CD14-positive monocyte (primary cell): ENCODE measurements at regions not wholly inside any gene's neighbourhood (a gene's known extent, or its start where the extent isn't known, plus 50 kb on each side); places are given as distances from the start of the nearest gene placed in this dataset.
"Not testable (repeated sequence)": the region's sequence is repeated elsewhere in the genome, so short reads cannot be mapped to it uniquely, and the experiment has no call there.

Experiments
- DNase-seq, 3 donors: peaks; one replicate each; pipeline ENCODE4 v3.0.0-alpha.2; 2011 to 2022
- H2AFZ ChIP-seq: 2 replicates; pipeline ENCODE4 v1.6.0; 2012; ENCODE audit warnings: mild to moderate bottlenecking, low read depth, low read length, inconsistent platforms; ENCODE audit not compliant: insufficient read depth, poor library complexity, severe bottlenecking
- H3K27ac ChIP-seq, 2 donors: 1 replicate in 1 of 2; 2 replicates in 1 of 2; pipeline ENCODE4 v1.5.1; 2012 to 2013; ENCODE audit warnings: low read length in 2 of 2, control low read depth in 1 of 2, inconsistent platforms in 1 of 2, low read depth in 1 of 2, mild to moderate bottlenecking in 1 of 2
- H3K27me3 ChIP-seq, 2 donors: one replicate each; pipeline versions ENCODE4 v1.6.0 to v1.6.1; 2011 to 2013; ENCODE audit warnings: low read length in 2 of 2; ENCODE audit not compliant: control insufficient read depth in 2 of 2, insufficient read depth in 2 of 2
- H3K36me3 ChIP-seq, 2 donors: replicated peaks in 1 of 2; 1 replicate in 1 of 2; 2 replicates in 1 of 2; pipeline versions ENCODE4 v1.5.1 to v1.6.1; 2012 to 2013; ENCODE audit warnings: low read length in 2 of 2, control low read depth in 1 of 2, inconsistent platforms in 1 of 2, mild to moderate bottlenecking in 1 of 2; ENCODE audit not compliant: insufficient read depth in 2 of 2, control insufficient read depth in 1 of 2
- H3K4me1 ChIP-seq, 2 donors: 1 replicate in 1 of 2; 2 replicates in 1 of 2; pipeline versions ENCODE4 v1.5.1 to v1.6.1; 2012 to 2013; ENCODE audit warnings: low read length in 2 of 2, control low read depth in 1 of 2, inconsistent platforms in 1 of 2, mild to moderate bottlenecking in 1 of 2, moderate library complexity in 1 of 2; ENCODE audit not compliant: insufficient read depth in 2 of 2, control insufficient read depth in 1 of 2
- H3K4me2 ChIP-seq: replicated peaks from 2 replicates; pipeline ENCODE3; 2012; ENCODE audit warnings: low read length, moderate library complexity, mild to moderate bottlenecking; ENCODE audit not compliant: poor library complexity, severe bottlenecking; ENCODE audit errors: extremely low read depth
- H3K4me3 ChIP-seq, 3 experiments: fragments of 200-600 bp in 1 of 3; sonication (generic) in 1 of 3; replicated peaks in 1 of 3; 1 replicate in 2 of 3; 2 replicates in 1 of 3; pipeline ENCODE4 v1.5.1; 2011 to 2013; ENCODE audit warnings: low read length in 3 of 3, mild to moderate bottlenecking in 3 of 3, control low read depth in 2 of 3, low read depth in 2 of 3, inconsistent platforms in 1 of 3, moderate library complexity in 1 of 3
- H3K79me2 ChIP-seq: 2 replicates; pipeline ENCODE4 v1.6.0; 2012; ENCODE audit warnings: mild to moderate bottlenecking, control low read depth, inconsistent platforms, low read length, moderate library complexity; ENCODE audit not compliant: insufficient read depth
- H3K9ac ChIP-seq: 2 replicates; pipeline ENCODE4 v1.6.0; 2017; ENCODE audit warnings: low read length, mild to moderate bottlenecking; ENCODE audit not compliant: insufficient read depth, poor library complexity, severe bottlenecking
- H3K9me3 ChIP-seq, 2 donors: replicated peaks in 1 of 2; 1 replicate in 1 of 2; 2 replicates in 1 of 2; pipeline versions ENCODE4 v1.5.1 to v1.6.1; 2012 to 2013; ENCODE audit warnings: low read length in 2 of 2, control low read depth in 1 of 2; ENCODE audit not compliant: control insufficient read depth in 1 of 2, insufficient read depth in 1 of 2
- H4K20me1 ChIP-seq: 2 replicates; pipeline ENCODE4 v1.6.0; 2012; ENCODE audit warnings: mild to moderate bottlenecking, low read length, control low read depth, moderate library complexity; ENCODE audit not compliant: insufficient read depth
- H3K27ac Mint-ChIP-seq, 7 donors: one replicate each; pipeline ENCODE4 v1.8.0; 2020; ENCODE audit warnings: mild to moderate bottlenecking in 7 of 7, mixed read lengths in 7 of 7, moderate library complexity in 6 of 7, inconsistent platforms in 2 of 7
- H3K27me3 Mint-ChIP-seq, 3 donors: one replicate each; pipeline ENCODE4 v1.8.0; 2021 to 2022; ENCODE audit warnings: low read depth in 3 of 3, mild to moderate bottlenecking in 3 of 3, mixed read lengths in 3 of 3, moderate library complexity in 3 of 3, inconsistent platforms in 1 of 3
- H3K36me3 Mint-ChIP-seq, 2 donors: one replicate each; pipeline ENCODE4 v1.8.0; 2020; ENCODE audit warnings: mixed read lengths in 2 of 2, inconsistent platforms in 1 of 2, mild to moderate bottlenecking in 1 of 2
- H3K4me1 Mint-ChIP-seq: one replicate; pipeline ENCODE4 v1.8.0; 2020; ENCODE audit warnings: mild to moderate bottlenecking, mixed read lengths
- H3K4me3 Mint-ChIP-seq, 2 donors: one replicate each; pipeline ENCODE4 v1.8.0; 2020; ENCODE audit warnings: mild to moderate bottlenecking in 2 of 2, mixed read lengths in 2 of 2, moderate library complexity in 1 of 2
- H3K9me3 Mint-ChIP-seq, 7 donors: one replicate each; pipeline ENCODE4 v1.8.0; 2020 to 2022; ENCODE audit warnings: mixed read lengths in 7 of 7, mild to moderate bottlenecking in 6 of 7, moderate library complexity in 6 of 7, inconsistent platforms in 2 of 7
- WGBS: methylation state at CpG from one replicate; pipeline ENCODE4 v1.1.5; 2013; ENCODE audit warnings: missing lambda C conversion rate; ENCODE audit not compliant: insufficient coverage; 5-methylcytosine and 5-hydroxymethylcytosine counted together
- intact Hi-C, 2 donors: fragments of 100-400 bp; cut with micrococcal nuclease; formaldehyde crosslinking; loops; one replicate each; pipeline versions ENCODE4 v1.15.0 to v1.15.1; 2023
- TF ChIP-seq, protein P1 (sequence below): fragments of 200-600 bp; IDR thresholded peaks from one replicate; pipeline ENCODE4 v1.8.0; 2022; ENCODE audit warnings: antibody characterized with exemption, mild to moderate bottlenecking

- no peak overlapping the region for H2AFZ ChIP-seq
- Mint-ChIP-seq H3K4me3 (no peak overlapping the region), H3K36me3 (no peaks in the 10 kb centered on the region), H3K27ac (no peak overlapping the region), H3K4me1 (no peaks in the 10 kb centered on the region), H3K27me3 (peaks cover 0 to 4% (median 0%) of the 10 kb centered on the region in 3 donors), H3K9me3 (peaks cover 0 to 6% (median 2%) of the 10 kb centered on the region in 7 donors)
- H4K20me1 ChIP-seq = no peaks in the 10 kb centered on the region
- no peak for DNase-seq
- TF ChIP-seq, protein P1, sequence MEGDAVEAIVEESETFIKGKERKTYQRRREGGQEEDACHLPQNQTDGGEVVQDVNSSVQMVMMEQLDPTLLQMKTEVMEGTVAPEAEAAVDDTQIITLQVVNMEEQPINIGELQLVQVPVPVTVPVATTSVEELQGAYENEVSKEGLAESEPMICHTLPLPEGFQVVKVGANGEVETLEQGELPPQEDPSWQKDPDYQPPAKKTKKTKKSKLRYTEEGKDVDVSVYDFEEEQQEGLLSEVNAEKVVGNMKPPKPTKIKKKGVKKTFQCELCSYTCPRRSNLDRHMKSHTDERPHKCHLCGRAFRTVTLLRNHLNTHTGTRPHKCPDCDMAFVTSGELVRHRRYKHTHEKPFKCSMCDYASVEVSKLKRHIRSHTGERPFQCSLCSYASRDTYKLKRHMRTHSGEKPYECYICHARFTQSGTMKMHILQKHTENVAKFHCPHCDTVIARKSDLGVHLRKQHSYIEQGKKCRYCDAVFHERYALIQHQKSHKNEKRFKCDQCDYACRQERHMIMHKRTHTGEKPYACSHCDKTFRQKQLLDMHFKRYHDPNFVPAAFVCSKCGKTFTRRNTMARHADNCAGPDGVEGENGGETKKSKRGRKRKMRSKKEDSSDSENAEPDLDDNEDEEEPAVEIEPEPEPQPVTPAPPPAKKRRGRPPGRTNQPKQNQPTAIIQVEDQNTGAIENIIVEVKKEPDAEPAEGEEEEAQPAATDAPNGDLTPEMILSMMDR = no peak
- H3K27me3 ChIP-seq = no peaks in the 10 kb centered on the region
- intact Hi-C loops = no loop called here
- no peak overlapping the region for H3K9ac ChIP-seq
- 100% methylated on average over 3 of the region's 4 CpGs for WGBS
- H3K4me2 ChIP-seq = no peak overlapping the region
- H3K4me1 ChIP-seq = no peaks in the 10 kb centered on the region
- no peaks in the 10 kb centered on the region for H3K9me3 ChIP-seq
- no peak overlapping the region for H3K27ac ChIP-seq
- H3K4me3 ChIP-seq = no peak overlapping the region
- no peaks in the 10 kb centered on the region for H3K79me2 ChIP-seq
- no peaks in the 10 kb centered on the region for H3K36me3 ChIP-seq
These were observed 234.7 kb downstream of the TLR4 start for GRCh38 chr9:117938896-117939295.

DNA sequence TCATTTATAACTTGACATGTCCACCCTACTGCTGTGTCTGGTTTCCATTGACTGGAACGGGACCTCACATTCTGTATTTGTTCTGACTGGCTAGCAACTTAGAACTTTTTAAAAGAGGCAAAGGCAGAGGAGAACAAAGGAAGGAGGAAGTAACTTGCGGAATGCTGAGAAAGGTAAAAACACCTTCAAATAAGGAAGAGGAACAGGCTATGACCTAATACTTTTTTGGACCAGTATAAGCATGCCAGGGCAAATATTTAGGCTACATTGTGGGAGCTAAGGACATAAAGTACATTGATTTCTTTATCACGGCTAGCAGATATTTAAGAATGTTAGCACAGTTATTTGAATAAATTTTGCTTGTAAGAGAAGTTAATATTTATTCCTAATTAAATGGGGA is 240.5 kb downstream of the TLR4 start:
- H3K36me3 ChIP-seq, H3K27me3 ChIP-seq, H3K4me3 Mint-ChIP-seq, DNase-seq, intact Hi-C loops, H3K4me2 ChIP-seq, H3K9ac ChIP-seq, H3K9me3 Mint-ChIP-seq, H3K4me1 ChIP-seq, H3K79me2 ChIP-seq, H3K27ac ChIP-seq, H2AFZ ChIP-seq, H3K9me3 ChIP-seq, H3K27ac Mint-ChIP-seq, H4K20me1 ChIP-seq, H3K4me1 Mint-ChIP-seq, H3K4me3 ChIP-seq, H3K36me3 Mint-ChIP-seq, H3K27me3 Mint-ChIP-seq: not testable (repeated sequence)
- WGBS = no CpG with 5 or more reads among the region's 3 CpGs
